ENCODE measurements at regions not wholly inside any gene's neighbourhood (a gene's known extent, or its start where the extent isn't known, plus 50 kb on each side); places are given as distances from the start of the nearest gene placed in this dataset.

DNA sequence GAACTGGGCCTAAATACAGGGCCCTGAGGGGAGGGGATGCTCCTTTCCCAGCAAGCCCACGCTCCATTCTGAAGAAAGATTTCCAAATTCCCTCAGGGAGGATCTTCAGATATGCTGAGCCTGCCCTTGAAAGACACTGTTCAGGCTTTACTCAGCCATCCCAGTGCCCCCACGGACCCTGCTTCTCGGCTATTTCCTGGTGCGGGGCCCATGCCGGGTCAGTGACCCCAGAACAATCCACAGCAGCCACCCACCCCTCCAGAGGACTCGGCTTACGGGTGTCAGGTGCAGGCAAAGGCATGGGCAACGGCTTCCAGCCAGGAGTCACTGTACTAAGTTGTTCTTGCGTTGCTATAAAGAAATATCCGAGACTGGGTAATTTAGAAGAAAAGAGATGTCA lies 137.1 kb downstream of the OAT start:
- TF ChIP-seq, protein P1, sequence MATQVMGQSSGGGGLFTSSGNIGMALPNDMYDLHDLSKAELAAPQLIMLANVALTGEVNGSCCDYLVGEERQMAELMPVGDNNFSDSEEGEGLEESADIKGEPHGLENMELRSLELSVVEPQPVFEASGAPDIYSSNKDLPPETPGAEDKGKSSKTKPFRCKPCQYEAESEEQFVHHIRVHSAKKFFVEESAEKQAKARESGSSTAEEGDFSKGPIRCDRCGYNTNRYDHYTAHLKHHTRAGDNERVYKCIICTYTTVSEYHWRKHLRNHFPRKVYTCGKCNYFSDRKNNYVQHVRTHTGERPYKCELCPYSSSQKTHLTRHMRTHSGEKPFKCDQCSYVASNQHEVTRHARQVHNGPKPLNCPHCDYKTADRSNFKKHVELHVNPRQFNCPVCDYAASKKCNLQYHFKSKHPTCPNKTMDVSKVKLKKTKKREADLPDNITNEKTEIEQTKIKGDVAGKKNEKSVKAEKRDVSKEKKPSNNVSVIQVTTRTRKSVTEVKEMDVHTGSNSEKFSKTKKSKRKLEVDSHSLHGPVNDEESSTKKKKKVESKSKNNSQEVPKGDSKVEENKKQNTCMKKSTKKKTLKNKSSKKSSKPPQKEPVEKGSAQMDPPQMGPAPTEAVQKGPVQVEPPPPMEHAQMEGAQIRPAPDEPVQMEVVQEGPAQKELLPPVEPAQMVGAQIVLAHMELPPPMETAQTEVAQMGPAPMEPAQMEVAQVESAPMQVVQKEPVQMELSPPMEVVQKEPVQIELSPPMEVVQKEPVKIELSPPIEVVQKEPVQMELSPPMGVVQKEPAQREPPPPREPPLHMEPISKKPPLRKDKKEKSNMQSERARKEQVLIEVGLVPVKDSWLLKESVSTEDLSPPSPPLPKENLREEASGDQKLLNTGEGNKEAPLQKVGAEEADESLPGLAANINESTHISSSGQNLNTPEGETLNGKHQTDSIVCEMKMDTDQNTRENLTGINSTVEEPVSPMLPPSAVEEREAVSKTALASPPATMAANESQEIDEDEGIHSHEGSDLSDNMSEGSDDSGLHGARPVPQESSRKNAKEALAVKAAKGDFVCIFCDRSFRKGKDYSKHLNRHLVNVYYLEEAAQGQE (IDR thresholded peaks at IDR 0.05; ENCODE audit: low read depth): no peak
- TF ChIP-seq CTCF (IDR thresholded peaks at IDR 0.05 in 2 of 3, conservative IDR thresholded peaks at IDR 0.05 in 1 of 3; ENCODE audit: borderline replicate concordance in 1 of 3, insufficient read depth in 1 of 3, low read depth in 2 of 3, low read length in 2 of 3): no peak
- no peak for TF ChIP-seq EZH2phosphoT487 (IDR thresholded peaks at IDR 0.05; ENCODE audit: borderline replicate concordance)
